SK-N-MC (cell line): ENCODE measurements at regions not wholly inside any gene's neighbourhood (a gene's known extent, or its start where the extent isn't known, plus 50 kb on each side); places are given as distances from the start of the nearest gene placed in this dataset.

Experiments
- EZH2 ChIP-seq: fragments of 200-600 bp; sonication (generic); IDR thresholded peaks from one replicate; pipeline ENCODE4 v1.6.1; 2017; ENCODE audit warnings: antibody characterized with exemption
- FOXP2 ChIP-seq: optimal IDR thresholded peaks from 2 replicates; pipeline ENCODE3; 2011; ENCODE audit warnings: mild to moderate bottlenecking, moderate library complexity; ENCODE audit not compliant: insufficient read depth; ENCODE audit errors: extremely low read length, control extremely low read depth
- POLR2AphosphoS5 ChIP-seq: IDR thresholded peaks from 2 replicates; pipeline ENCODE4 v1.6.1; 2012; ENCODE audit warnings: mild to moderate bottlenecking, low read depth, low read length, borderline replicate concordance

DNA sequence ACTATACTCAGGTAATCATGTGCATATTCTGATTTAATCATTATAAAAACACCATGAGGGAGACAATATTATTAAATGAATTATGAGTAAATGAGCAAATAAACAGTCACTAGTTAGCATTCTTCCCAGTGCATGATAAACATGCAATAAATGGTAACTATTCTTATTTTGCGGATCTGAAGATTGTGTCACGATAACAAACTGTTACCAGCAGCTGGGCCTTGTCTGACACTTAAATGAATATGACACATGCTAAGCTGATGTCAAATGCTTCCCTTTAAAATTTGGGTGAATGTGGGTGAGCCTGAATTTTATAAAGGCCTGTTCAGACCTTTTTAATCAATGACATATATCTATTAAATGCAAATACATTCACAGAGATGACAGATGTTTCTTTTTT, 68.2 kb upstream of the KIT start:
- TF ChIP-seq POLR2AphosphoS5, result no peak
- no peak for TF ChIP-seq EZH2
- TF ChIP-seq FOXP2, result no peak
